ENCODE measurements at regions not wholly inside any gene's neighbourhood (a gene's known extent, or its start where the extent isn't known, plus 50 kb on each side); places are given as distances from the start of the nearest gene placed in this dataset.

- TF ChIP-seq CTCF (IDR thresholded peaks at IDR 0.05; ENCODE audit: low read depth, low read length), result no peak
- no peak for TF ChIP-seq EZH2phosphoT487 (IDR thresholded peaks at IDR 0.05; ENCODE audit: low read depth)
These were observed 74.2 kb upstream of the FSTL4 start for GRCh38 chr5:133686566-133686965.

Measured in OCI-LY3 (cell line).